WTC11 (cell line): ENCODE measurements at regions not wholly inside any gene's neighbourhood (a gene's known extent, or its start where the extent isn't known, plus 50 kb on each side); places are given as distances from the start of the nearest gene placed in this dataset.

Experiments
- ATAC-seq: fragments of 200-7000 bp; cut with Tn5 transposase; 2 replicates; pipeline ENCODE4 v1.10.0; 2021; ENCODE audit warnings: mild to moderate bottlenecking, moderate library complexity
- CTCF ChIA-PET: fragments of 300-600 bp; sonication (Branson Sonifier 250); formaldehyde crosslinking; loops from one replicate; lab custom pipeline; 2021; ENCODE audit warnings: antibody characterized with exemption; lab: Charles Lee
- POLR2A ChIA-PET: fragments of 350-600 bp; sonication (Branson Sonifier 250); formaldehyde crosslinking; loops from one replicate; lab custom pipeline; 2021; ENCODE audit warnings: antibody characterized with exemption; lab: Charles Lee
- DNase-seq: peaks from one replicate; pipeline ENCODE4 v3.0.0; 2021; ENCODE audit warnings: low spot score
- H3K27ac Mint-ChIP-seq: 2 replicates; pipeline ENCODE4 v1.8.0; 2021; ENCODE audit warnings: mixed read lengths
- H3K27me3 Mint-ChIP-seq: 2 replicates; pipeline ENCODE4 v1.8.0; 2021; ENCODE audit warnings: low read depth, mild to moderate bottlenecking, moderate library complexity, mixed read lengths
- H3K36me3 Mint-ChIP-seq: 2 replicates; pipeline ENCODE4 v1.8.0; 2021; ENCODE audit warnings: mixed read lengths
- H3K4me1 Mint-ChIP-seq: 2 replicates; pipeline ENCODE4 v1.8.0; 2022; ENCODE audit warnings: mixed read lengths
- H3K4me3 Mint-ChIP-seq: 2 replicates; pipeline ENCODE4 v1.8.0; 2021; ENCODE audit warnings: mild to moderate bottlenecking, moderate library complexity, mixed read lengths
- H3K9me3 Mint-ChIP-seq: 2 replicates; pipeline ENCODE4 v1.8.0; 2021; ENCODE audit warnings: mixed read lengths
- ATF1 ChIP-seq: sonication (generic); formaldehyde crosslinking; IDR thresholded peaks from 2 replicates; pipeline ENCODE4 v1.8.1; 2023; ENCODE audit warnings: mild to moderate bottlenecking, moderate library complexity, missing genetic modification reagents
- CBFB ChIP-seq: sonication (generic); formaldehyde crosslinking; IDR thresholded peaks from 2 replicates; pipeline ENCODE4 v1.8.1; 2022; ENCODE audit warnings: mild to moderate bottlenecking, low read depth, missing genetic modification reagents
- ETV6 ChIP-seq: sonication (generic); formaldehyde crosslinking; IDR thresholded peaks from 2 replicates; pipeline ENCODE4 v1.8.1; 2022; ENCODE audit warnings: mild to moderate bottlenecking, missing genetic modification reagents
- MYBL2 ChIP-seq: sonication (generic); formaldehyde crosslinking; IDR thresholded peaks from 2 replicates; pipeline ENCODE4 v1.8.1; 2023; ENCODE audit warnings: mild to moderate bottlenecking, moderate library complexity, missing genetic modification reagents
- NFYB ChIP-seq: sonication (generic); formaldehyde crosslinking; conservative IDR thresholded peaks from 2 replicates; pipeline ENCODE4 v1.8.0; 2022; ENCODE audit warnings: low read depth, missing genetic modification reagents
- NR1H2 ChIP-seq: sonication (generic); formaldehyde crosslinking; IDR thresholded peaks from 2 replicates; pipeline ENCODE4 v1.9.0; 2021; ENCODE audit warnings: mild to moderate bottlenecking, moderate library complexity, missing genetic modification reagents
- NR2C2 ChIP-seq: sonication (generic); formaldehyde crosslinking; IDR thresholded peaks from 2 replicates; pipeline ENCODE4 v1.8.0; 2022; ENCODE audit warnings: mild to moderate bottlenecking, missing genetic modification reagents
- OVOL2 ChIP-seq: fragments of 250-450 bp; sonication (Bioruptor Pico); IDR thresholded peaks from 2 replicates; pipeline ENCODE4 v1.9.0; 2021; ENCODE audit warnings: mild to moderate bottlenecking, borderline replicate concordance
- RELA ChIP-seq: sonication (generic); formaldehyde crosslinking; IDR thresholded peaks from 2 replicates; pipeline ENCODE4 v1.8.1; 2022; ENCODE audit warnings: missing genetic modification reagents, mild to moderate bottlenecking, borderline replicate concordance
- SMAD4 ChIP-seq: sonication (generic); formaldehyde crosslinking; IDR thresholded peaks from 2 replicates; pipeline ENCODE4 v1.8.0; 2022; ENCODE audit warnings: mild to moderate bottlenecking, missing genetic modification reagents
- ZNF232 ChIP-seq: sonication (generic); formaldehyde crosslinking; IDR thresholded peaks from 2 replicates; pipeline ENCODE4 v1.8.0; 2022; ENCODE audit warnings: mild to moderate bottlenecking, missing genetic modification reagents
- TF ChIP-seq, protein P1 (sequence below): fragments of 250-450 bp; sonication (Bioruptor Pico); IDR thresholded peaks from 2 replicates; pipeline ENCODE4 v1.9.0; 2021; ENCODE audit warnings: mild to moderate bottlenecking
- TF ChIP-seq, protein P2 (sequence below): sonication (generic); formaldehyde crosslinking; IDR thresholded peaks from 2 replicates; pipeline ENCODE4 v1.8.1; 2023; ENCODE audit warnings: mild to moderate bottlenecking, missing genetic modification reagents, moderate library complexity
- TF ChIP-seq, protein P3 (sequence below): sonication (generic); formaldehyde crosslinking; IDR thresholded peaks from 2 replicates; pipeline ENCODE4 v1.8.1; 2023; ENCODE audit warnings: mild to moderate bottlenecking, missing genetic modification reagents
- TF ChIP-seq, protein P4 (sequence below): fragments of 200-600 bp; IDR thresholded peaks from 2 replicates; pipeline ENCODE4 v1.8.0; 2022; ENCODE audit warnings: antibody characterized with exemption
- TF ChIP-seq, protein P5 (sequence below): fragments of 250-450 bp; sonication (Bioruptor Pico); IDR thresholded peaks from 2 replicates; pipeline ENCODE4 v1.9.0; 2021; ENCODE audit warnings: moderate library complexity, mild to moderate bottlenecking, inconsistent platforms, borderline replicate concordance
- TF ChIP-seq, protein P6 (sequence below): sonication (generic); formaldehyde crosslinking; IDR thresholded peaks from 2 replicates; pipeline ENCODE4 v1.8.0; 2023; ENCODE audit warnings: missing genetic modification reagents, mild to moderate bottlenecking, borderline replicate concordance
- TF ChIP-seq, protein P7 (sequence below): sonication (generic); formaldehyde crosslinking; IDR thresholded peaks from 2 replicates; pipeline ENCODE4 v1.8.0; 2022; ENCODE audit warnings: mild to moderate bottlenecking, missing genetic modification reagents
- TF ChIP-seq, protein P8 (sequence below): sonication (generic); formaldehyde crosslinking; IDR thresholded peaks from 2 replicates; pipeline ENCODE4 v1.8.1; 2022; ENCODE audit warnings: mild to moderate bottlenecking, missing genetic modification reagents, moderate library complexity, borderline replicate concordance
- TF ChIP-seq, protein P9 (sequence below): sonication (generic); formaldehyde crosslinking; IDR thresholded peaks from 2 replicates; pipeline ENCODE4 v1.8.1; 2023; ENCODE audit warnings: mild to moderate bottlenecking, missing genetic modification reagents, borderline replicate concordance

DNA sequence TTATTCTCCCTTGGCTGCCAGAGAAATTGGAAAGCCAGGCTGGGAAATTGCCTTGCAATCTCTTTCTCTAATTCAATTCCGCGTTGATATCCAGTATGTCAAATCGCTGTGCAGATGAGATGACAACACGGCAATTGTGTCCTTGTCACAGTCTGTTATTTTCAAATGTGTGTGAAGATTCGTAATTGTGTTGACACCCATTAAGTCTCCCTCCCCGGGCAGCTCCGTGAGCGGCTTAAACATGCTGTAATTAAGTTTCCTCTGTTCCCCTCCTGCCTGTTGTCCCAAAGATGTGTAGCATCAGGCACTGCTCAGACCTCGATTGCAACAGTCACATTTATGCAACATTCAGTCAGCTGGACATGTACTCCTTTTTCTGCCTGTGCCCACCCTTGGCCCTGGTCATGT lies 209.5 kb downstream of the LPIN1 start:
- no peaks in the 10 kb centered on the region; the same call in 1 of the 2 replicates for H3K27me3 Mint-ChIP-seq
- DNase-seq (no peak), ATAC-seq (no peak)
- ChIA-PET CTCF (no interaction called here), POLR2A (no interaction called here)
- 0 out of 2 replicates have a peak, but pooled peaks cover under 1% of the 10 kb centered on the region for H3K4me1 Mint-ChIP-seq
- no peaks in the 10 kb centered on the region for H3K36me3 Mint-ChIP-seq
- H3K9me3 Mint-ChIP-seq: peaks cover 8% of the 10 kb centered on the region
- no peak overlapping the region for H3K4me3 Mint-ChIP-seq
- TF ChIP-seq SMAD4: no peak
- no peak for TF ChIP-seq MYBL2 (CRISPR knock-in tag)
- TF ChIP-seq ETV6: no peak
- TF ChIP-seq, protein P1, sequence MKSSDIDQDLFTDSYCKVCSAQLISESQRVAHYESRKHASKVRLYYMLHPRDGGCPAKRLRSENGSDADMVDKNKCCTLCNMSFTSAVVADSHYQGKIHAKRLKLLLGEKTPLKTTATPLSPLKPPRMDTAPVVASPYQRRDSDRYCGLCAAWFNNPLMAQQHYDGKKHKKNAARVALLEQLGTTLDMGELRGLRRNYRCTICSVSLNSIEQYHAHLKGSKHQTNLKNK (CRISPR knock-in tag): no peak
- TF ChIP-seq NFYB (CRISPR knock-in tag): no peak
- no peak for TF ChIP-seq OVOL2 (CRISPR knock-in tag)
- TF ChIP-seq, protein P2, sequence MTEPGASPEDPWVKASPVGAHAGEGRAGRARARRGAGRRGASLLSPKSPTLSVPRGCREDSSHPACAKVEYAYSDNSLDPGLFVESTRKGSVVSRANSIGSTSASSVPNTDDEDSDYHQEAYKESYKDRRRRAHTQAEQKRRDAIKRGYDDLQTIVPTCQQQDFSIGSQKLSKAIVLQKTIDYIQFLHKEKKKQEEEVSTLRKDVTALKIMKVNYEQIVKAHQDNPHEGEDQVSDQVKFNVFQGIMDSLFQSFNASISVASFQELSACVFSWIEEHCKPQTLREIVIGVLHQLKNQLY (CRISPR knock-in tag): no peak
- no peak for TF ChIP-seq NR1H2
- TF ChIP-seq CBFB (CRISPR knock-in tag): no peak
- TF ChIP-seq, protein P3, sequence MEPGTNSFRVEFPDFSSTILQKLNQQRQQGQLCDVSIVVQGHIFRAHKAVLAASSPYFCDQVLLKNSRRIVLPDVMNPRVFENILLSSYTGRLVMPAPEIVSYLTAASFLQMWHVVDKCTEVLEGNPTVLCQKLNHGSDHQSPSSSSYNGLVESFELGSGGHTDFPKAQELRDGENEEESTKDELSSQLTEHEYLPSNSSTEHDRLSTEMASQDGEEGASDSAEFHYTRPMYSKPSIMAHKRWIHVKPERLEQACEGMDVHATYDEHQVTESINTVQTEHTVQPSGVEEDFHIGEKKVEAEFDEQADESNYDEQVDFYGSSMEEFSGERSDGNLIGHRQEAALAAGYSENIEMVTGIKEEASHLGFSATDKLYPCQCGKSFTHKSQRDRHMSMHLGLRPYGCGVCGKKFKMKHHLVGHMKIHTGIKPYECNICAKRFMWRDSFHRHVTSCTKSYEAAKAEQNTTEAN (CRISPR knock-in tag): no peak
- TF ChIP-seq, protein P4, sequence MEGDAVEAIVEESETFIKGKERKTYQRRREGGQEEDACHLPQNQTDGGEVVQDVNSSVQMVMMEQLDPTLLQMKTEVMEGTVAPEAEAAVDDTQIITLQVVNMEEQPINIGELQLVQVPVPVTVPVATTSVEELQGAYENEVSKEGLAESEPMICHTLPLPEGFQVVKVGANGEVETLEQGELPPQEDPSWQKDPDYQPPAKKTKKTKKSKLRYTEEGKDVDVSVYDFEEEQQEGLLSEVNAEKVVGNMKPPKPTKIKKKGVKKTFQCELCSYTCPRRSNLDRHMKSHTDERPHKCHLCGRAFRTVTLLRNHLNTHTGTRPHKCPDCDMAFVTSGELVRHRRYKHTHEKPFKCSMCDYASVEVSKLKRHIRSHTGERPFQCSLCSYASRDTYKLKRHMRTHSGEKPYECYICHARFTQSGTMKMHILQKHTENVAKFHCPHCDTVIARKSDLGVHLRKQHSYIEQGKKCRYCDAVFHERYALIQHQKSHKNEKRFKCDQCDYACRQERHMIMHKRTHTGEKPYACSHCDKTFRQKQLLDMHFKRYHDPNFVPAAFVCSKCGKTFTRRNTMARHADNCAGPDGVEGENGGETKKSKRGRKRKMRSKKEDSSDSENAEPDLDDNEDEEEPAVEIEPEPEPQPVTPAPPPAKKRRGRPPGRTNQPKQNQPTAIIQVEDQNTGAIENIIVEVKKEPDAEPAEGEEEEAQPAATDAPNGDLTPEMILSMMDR: no peak
- no peak for TF ChIP-seq ZNF232
- TF ChIP-seq, protein P5, sequence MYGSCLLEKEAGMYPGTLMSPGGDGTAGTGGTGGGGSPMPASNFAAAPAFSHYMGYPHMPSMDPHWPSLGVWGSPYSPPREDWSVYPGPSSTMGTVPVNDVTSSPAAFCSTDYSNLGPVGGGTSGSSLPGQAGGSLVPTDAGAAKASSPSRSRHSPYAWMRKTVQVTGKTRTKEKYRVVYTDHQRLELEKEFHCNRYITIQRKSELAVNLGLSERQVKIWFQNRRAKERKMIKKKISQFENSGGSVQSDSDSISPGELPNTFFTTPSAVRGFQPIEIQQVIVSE (CRISPR knock-in tag): no peak
- TF ChIP-seq RELA (CRISPR knock-in tag): no peak
- TF ChIP-seq, protein P6, sequence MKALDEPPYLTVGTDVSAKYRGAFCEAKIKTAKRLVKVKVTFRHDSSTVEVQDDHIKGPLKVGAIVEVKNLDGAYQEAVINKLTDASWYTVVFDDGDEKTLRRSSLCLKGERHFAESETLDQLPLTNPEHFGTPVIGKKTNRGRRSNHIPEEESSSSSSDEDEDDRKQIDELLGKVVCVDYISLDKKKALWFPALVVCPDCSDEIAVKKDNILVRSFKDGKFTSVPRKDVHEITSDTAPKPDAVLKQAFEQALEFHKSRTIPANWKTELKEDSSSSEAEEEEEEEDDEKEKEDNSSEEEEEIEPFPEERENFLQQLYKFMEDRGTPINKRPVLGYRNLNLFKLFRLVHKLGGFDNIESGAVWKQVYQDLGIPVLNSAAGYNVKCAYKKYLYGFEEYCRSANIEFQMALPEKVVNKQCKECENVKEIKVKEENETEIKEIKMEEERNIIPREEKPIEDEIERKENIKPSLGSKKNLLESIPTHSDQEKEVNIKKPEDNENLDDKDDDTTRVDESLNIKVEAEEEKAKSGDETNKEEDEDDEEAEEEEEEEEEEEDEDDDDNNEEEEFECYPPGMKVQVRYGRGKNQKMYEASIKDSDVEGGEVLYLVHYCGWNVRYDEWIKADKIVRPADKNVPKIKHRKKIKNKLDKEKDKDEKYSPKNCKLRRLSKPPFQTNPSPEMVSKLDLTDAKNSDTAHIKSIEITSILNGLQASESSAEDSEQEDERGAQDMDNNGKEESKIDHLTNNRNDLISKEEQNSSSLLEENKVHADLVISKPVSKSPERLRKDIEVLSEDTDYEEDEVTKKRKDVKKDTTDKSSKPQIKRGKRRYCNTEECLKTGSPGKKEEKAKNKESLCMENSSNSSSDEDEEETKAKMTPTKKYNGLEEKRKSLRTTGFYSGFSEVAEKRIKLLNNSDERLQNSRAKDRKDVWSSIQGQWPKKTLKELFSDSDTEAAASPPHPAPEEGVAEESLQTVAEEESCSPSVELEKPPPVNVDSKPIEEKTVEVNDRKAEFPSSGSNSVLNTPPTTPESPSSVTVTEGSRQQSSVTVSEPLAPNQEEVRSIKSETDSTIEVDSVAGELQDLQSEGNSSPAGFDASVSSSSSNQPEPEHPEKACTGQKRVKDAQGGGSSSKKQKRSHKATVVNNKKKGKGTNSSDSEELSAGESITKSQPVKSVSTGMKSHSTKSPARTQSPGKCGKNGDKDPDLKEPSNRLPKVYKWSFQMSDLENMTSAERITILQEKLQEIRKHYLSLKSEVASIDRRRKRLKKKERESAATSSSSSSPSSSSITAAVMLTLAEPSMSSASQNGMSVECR (CRISPR knock-in tag): no peak
- TF ChIP-seq ATF1 (CRISPR knock-in tag): no peak
- TF ChIP-seq, protein P7, sequence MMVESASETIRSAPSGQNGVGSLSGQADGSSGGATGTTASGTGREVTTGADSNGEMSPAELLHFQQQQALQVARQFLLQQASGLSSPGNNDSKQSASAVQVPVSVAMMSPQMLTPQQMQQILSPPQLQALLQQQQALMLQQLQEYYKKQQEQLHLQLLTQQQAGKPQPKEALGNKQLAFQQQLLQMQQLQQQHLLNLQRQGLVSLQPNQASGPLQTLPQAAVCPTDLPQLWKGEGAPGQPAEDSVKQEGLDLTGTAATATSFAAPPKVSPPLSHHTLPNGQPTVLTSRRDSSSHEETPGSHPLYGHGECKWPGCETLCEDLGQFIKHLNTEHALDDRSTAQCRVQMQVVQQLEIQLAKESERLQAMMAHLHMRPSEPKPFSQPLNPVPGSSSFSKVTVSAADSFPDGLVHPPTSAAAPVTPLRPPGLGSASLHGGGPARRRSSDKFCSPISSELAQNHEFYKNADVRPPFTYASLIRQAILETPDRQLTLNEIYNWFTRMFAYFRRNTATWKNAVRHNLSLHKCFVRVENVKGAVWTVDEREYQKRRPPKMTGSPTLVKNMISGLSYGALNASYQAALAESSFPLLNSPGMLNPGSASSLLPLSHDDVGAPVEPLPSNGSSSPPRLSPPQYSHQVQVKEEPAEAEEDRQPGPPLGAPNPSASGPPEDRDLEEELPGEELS: no peak
- TF ChIP-seq NR2C2 (CRISPR knock-in tag): no peak
- TF ChIP-seq, protein P8, sequence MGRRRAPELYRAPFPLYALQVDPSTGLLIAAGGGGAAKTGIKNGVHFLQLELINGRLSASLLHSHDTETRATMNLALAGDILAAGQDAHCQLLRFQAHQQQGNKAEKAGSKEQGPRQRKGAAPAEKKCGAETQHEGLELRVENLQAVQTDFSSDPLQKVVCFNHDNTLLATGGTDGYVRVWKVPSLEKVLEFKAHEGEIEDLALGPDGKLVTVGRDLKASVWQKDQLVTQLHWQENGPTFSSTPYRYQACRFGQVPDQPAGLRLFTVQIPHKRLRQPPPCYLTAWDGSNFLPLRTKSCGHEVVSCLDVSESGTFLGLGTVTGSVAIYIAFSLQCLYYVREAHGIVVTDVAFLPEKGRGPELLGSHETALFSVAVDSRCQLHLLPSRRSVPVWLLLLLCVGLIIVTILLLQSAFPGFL: no peak
- TF ChIP-seq, protein P9, sequence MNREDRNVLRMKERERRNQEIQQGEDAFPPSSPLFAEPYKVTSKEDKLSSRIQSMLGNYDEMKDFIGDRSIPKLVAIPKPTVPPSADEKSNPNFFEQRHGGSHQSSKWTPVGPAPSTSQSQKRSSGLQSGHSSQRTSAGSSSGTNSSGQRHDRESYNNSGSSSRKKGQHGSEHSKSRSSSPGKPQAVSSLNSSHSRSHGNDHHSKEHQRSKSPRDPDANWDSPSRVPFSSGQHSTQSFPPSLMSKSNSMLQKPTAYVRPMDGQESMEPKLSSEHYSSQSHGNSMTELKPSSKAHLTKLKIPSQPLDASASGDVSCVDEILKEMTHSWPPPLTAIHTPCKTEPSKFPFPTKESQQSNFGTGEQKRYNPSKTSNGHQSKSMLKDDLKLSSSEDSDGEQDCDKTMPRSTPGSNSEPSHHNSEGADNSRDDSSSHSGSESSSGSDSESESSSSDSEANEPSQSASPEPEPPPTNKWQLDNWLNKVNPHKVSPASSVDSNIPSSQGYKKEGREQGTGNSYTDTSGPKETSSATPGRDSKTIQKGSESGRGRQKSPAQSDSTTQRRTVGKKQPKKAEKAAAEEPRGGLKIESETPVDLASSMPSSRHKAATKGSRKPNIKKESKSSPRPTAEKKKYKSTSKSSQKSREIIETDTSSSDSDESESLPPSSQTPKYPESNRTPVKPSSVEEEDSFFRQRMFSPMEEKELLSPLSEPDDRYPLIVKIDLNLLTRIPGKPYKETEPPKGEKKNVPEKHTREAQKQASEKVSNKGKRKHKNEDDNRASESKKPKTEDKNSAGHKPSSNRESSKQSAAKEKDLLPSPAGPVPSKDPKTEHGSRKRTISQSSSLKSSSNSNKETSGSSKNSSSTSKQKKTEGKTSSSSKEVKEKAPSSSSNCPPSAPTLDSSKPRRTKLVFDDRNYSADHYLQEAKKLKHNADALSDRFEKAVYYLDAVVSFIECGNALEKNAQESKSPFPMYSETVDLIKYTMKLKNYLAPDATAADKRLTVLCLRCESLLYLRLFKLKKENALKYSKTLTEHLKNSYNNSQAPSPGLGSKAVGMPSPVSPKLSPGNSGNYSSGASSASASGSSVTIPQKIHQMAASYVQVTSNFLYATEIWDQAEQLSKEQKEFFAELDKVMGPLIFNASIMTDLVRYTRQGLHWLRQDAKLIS (CRISPR knock-in tag): no peak
- TF ChIP-seq, all 79 proteins: peak for 0
- no peak overlapping the region for H3K27ac Mint-ChIP-seq
